ENCODE measurements at regions not wholly inside any gene's neighbourhood (a gene's known extent, or its start where the extent isn't known, plus 50 kb on each side); places are given as distances from the start of the nearest gene placed in this dataset.

- no peak for TF ChIP-seq CTCF (IDR thresholded peaks at IDR 0.05)
- no peak for TF ChIP-seq POLR2AphosphoS5 (IDR thresholded peaks at IDR 0.05)
These were observed 643.4 kb downstream of the ANKRD7 start for GRCh38 chr7:118867860-118868259.

Data from breast epithelium (tissue), 3 donors.